Nucleus accumbens (tissue), 56 donors: ENCODE measurements at regions not wholly inside any gene's neighbourhood (a gene's known extent, or its start where the extent isn't known, plus 50 kb on each side); places are given as distances from the start of the nearest gene placed in this dataset.

Experiments used
- DNase-seq, 56 donors: peaks; one replicate each; lab custom pipeline; 2025; lab: John Stamatoyannopoulos, UW

- DNase-seq, result no peak
Measured at GRCh38 chr2:223500709-223501108, 101.5 kb downstream of the SCG2 start.

- DNase-seq, result no peak
Measured at GRCh38 chr2:223501641-223502040, 100.5 kb downstream of the SCG2 start.

GRCh38 chr2:223503746-223504145 is 98.4 kb downstream of the SCG2 start:
- DNase-seq, result no peak

DNA sequence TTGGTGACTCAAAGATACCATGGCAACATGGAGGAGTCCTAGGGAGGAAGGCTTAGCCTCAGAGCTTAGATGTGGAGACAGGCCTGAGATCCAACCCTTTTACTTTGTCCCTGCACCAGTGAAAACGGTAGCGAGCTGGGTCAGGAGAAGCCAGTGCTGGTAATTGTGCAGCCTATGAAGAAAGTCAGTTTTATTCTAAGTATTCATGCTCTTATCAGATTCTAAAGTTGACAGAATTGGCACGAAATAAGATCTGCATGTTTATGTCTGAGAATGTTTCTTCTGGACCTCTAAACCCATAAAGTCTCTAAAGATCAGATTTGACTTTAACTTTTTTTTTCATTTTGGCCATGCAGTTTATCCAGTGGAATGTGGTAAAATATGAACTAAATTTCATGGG is 93.8 kb downstream of the SCG2 start:
- no peak for DNase-seq

DNA sequence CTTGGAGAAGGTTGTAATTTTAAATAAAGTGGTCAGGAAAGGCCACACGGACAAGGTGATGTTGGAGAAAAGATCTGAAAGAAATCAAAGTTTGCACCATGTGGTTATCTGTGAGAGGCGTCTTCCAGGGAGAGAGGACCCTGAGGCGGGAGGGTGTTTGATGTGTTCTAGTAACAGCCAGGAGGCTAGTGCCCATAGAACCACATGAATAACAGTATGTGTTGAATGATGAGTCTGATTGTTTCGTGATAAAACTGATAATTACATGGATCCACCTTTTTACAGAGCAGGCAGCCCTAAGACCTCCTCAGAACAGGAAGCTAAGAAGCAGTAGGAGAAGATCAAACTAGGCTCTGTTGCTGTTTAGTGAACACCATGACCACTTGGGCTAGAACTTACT is 91.4 kb downstream of the SCG2 start:
- DNase-seq, result no peak

DNA sequence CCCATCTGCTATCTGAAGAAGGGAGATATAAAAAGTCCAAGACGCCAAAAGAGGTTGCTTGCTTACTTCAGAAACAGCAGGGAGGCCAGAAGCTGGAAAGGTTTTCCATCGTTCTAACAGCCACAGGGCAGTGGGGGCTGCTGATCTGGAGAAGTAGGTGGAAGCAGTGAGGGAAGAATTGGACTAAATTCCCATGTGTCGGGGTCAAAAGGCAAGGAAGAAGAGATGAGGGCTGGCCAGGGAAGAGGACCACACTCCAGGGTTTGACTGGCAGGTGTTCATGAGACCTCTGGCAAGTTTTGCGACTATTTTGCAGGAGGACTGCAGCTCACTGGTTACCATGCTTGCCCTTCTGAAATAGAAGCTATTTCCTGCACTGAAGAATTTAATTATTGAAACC is 91.0 kb downstream of the SCG2 start:
- no peak for DNase-seq

DNA sequence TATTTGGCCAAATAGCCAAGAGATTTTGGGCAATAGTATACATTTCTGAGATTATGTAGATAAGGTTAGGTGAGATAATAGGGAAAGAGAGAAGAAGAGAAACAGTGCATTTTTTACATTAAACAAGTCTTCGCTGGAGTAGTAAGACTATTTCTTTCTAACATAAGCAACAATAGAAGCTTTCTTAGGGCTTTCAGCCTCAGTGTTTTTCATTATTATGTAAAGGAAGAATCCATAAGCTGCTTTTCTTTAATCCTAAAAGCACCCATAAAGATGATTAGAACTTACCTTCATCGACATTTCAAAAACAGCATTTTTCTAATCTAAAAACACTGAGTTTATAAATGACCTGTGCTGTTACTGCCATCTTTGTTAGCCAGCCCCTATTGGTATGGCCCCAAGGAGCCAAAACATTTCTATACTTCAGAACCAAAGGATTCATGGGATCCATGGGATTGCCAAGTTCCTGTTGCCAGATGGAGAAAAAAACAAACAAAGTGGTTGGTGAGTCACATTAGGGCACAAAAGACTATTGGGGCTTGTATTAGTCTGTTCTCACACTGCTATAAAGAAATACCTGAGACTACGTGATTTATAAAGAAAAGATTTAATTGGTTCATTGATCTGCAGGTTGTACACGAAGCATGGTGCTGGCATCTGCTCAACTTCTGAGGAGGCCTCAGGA is 88.2 kb downstream of the SCG2 start:
- no peak for DNase-seq

DNA sequence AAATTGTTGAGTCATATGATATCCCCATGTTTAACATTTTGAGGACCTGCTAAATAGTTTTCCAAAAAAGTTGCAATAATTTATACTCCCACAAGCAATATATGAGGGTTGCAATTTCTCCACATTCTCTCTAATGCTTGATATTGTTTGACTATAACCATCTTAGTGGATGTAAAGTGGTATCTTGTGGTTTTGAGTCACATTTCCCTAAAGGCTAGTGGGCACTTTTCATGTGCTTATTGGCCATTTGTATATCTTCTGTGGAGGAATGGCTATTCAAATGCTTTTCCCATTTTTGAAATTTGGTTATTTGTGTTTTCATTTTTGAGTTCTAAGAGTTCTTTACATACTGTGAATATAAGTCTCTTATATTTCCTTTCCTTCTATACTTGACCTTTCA is 82.7 kb downstream of the SCG2 start:
- no peak for DNase-seq

- DNase-seq, result no peak
Measured at GRCh38 chr2:223522796-223523195, 79.4 kb downstream of the SCG2 start.

GRCh38 chr2:223523551-223524001 is 78.6 kb downstream of the SCG2 start:
- no peak for DNase-seq

GRCh38 chr2:223524066-223524465 is 78.1 kb downstream of the SCG2 start:
- DNase-seq, result no peak

GRCh38 chr2:223526106-223526505 is 76.1 kb downstream of the SCG2 start:
- DNase-seq, result peak in 4 of 56 donors; percentile 3 to 34 (median 8)

GRCh38 chr2:223528036-223528435 is 74.1 kb downstream of the SCG2 start:
- peak in 7 of 56 donors; percentile 6 to 38 (median 19) for DNase-seq

DNA sequence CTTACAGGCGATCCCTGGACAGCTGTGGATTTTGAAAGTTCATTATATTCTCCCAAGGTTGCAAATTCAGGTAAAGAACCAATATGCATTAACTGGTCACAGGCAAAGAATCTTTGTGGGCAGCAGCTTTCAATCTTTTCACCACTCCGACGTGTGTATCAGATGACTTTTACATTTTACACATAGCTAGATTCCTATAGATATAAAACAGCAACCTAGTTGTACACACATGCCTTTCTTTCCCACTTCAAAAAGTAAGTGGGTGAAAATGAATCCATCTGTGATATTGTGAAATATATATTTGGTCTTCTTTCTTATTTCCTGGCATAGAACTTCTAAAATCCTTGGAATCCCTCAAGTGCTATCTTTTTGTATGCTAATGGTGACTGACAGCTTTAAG is 72.5 kb downstream of the SCG2 start:
- DNase-seq, result no peak

GRCh38 chr2:223530811-223531210 is 71.3 kb downstream of the SCG2 start:
- no peak for DNase-seq

GRCh38 chr2:223532161-223532560 is 70.0 kb downstream of the SCG2 start:
- DNase-seq, result no peak

- no peak for DNase-seq
Measured at GRCh38 chr2:223532712-223533111, 69.4 kb downstream of the SCG2 start.

- DNase-seq, result no peak
Measured at GRCh38 chr2:223536546-223536945, 65.6 kb downstream of the SCG2 start.

GRCh38 chr2:223537115-223537514 is 65.0 kb downstream of the SCG2 start:
- no peak for DNase-seq

GRCh38 chr2:223537651-223538601 is 64.2 kb downstream of the SCG2 start:
- DNase-seq, result peak in 19 of 56 donors; percentile 2 to 61 (median 24)

- peak in 15 of 56 donors; percentile 2 to 40 (median 9) for DNase-seq
Measured at GRCh38 chr2:223538920-223539440, 63.2 kb downstream of the SCG2 start.
